ENCODE measurements at regions not wholly inside any gene's neighbourhood (a gene's known extent, or its start where the extent isn't known, plus 50 kb on each side); places are given as distances from the start of the nearest gene placed in this dataset.
"Not testable (repeated sequence)": the region's sequence is repeated elsewhere in the genome, so short reads cannot be mapped to it uniquely, and the experiment has no call there.

GRCh38 chr1:234820597-234820996 is 210.6 kb upstream of the IRF2BP2 start:
- CTCF ChIA-PET = interaction anchor here (1.1 kb wide), 1 partner anchor 12 kb away, joined by 3 read pairs; no protein-coding TSS in a partner anchor

DNA sequence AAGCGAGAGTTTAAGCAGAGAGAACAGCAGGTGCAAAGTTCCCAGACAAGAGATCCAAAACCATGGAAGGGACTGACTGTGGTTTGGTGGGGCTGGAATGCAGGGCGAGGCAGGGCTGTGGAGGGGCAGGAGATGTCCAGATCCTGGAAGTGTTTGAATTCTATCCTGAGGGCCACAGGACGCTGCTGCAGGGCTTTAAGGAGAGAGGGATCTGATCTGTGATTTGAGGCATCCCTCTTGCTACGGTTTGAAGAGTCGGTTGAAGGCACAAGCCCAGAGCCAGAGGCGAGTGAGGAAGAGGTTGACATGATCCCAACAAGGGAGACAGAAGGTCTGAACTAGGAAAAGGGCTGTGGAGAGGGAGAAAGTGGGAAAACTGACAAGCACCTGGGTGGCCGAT is 209.9 kb upstream of the IRF2BP2 start:
- H3K27me3 ChIP-seq (ENCODE audit: control insufficient read depth, insufficient read depth, low read length); POLR2A ChIA-PET; DNase-seq (ENCODE audit: low read depth); H3K4me3 ChIP-seq (ENCODE audit: low read depth, low read length); H3K36me3 ChIP-seq (ENCODE audit: control insufficient read depth, insufficient read depth, low read length); CTCF ChIA-PET: not testable (repeated sequence)

More at GRCh38 chr1:234820597-234820996, 210.6 kb upstream of the IRF2BP2 start:
- no peaks in the 10 kb centered on the region for H3K36me3 ChIP-seq (ENCODE audit: control insufficient read depth, insufficient read depth, low read length)
- H3K27me3 ChIP-seq (ENCODE audit: control insufficient read depth, insufficient read depth, low read length) = no peaks in the 10 kb centered on the region
- POLR2A ChIA-PET = no interaction called here
- TF ChIP-seq, protein P1, sequence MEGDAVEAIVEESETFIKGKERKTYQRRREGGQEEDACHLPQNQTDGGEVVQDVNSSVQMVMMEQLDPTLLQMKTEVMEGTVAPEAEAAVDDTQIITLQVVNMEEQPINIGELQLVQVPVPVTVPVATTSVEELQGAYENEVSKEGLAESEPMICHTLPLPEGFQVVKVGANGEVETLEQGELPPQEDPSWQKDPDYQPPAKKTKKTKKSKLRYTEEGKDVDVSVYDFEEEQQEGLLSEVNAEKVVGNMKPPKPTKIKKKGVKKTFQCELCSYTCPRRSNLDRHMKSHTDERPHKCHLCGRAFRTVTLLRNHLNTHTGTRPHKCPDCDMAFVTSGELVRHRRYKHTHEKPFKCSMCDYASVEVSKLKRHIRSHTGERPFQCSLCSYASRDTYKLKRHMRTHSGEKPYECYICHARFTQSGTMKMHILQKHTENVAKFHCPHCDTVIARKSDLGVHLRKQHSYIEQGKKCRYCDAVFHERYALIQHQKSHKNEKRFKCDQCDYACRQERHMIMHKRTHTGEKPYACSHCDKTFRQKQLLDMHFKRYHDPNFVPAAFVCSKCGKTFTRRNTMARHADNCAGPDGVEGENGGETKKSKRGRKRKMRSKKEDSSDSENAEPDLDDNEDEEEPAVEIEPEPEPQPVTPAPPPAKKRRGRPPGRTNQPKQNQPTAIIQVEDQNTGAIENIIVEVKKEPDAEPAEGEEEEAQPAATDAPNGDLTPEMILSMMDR (IDR thresholded peaks at IDR 0.05; ENCODE audit: insufficient read depth, low read depth, low read length) = no peak
- no peak overlapping the region for H3K4me3 ChIP-seq (ENCODE audit: low read depth, low read length)
- no peak for DNase-seq (ENCODE audit: low read depth)

- H3K36me3 ChIP-seq (ENCODE audit: control insufficient read depth, insufficient read depth, low read length); H3K27me3 ChIP-seq (ENCODE audit: control insufficient read depth, insufficient read depth, low read length); CTCF ChIA-PET; POLR2A ChIA-PET; H3K4me3 ChIP-seq (ENCODE audit: low read depth, low read length); DNase-seq (ENCODE audit: low read depth): not testable (repeated sequence)
Measured at GRCh38 chr1:234818040-234818387, 208.0 kb upstream of the IRF2BP2 start.

- H3K4me3 ChIP-seq (ENCODE audit: low read depth, low read length); H3K36me3 ChIP-seq (ENCODE audit: control insufficient read depth, insufficient read depth, low read length); POLR2A ChIA-PET; CTCF ChIA-PET; H3K27me3 ChIP-seq (ENCODE audit: control insufficient read depth, insufficient read depth, low read length): not testable (repeated sequence)
- DNase-seq (ENCODE audit: low read depth) = peak; percentile 8
Measured at GRCh38 chr1:234817313-234818039, 207.5 kb upstream of the IRF2BP2 start.

DNA sequence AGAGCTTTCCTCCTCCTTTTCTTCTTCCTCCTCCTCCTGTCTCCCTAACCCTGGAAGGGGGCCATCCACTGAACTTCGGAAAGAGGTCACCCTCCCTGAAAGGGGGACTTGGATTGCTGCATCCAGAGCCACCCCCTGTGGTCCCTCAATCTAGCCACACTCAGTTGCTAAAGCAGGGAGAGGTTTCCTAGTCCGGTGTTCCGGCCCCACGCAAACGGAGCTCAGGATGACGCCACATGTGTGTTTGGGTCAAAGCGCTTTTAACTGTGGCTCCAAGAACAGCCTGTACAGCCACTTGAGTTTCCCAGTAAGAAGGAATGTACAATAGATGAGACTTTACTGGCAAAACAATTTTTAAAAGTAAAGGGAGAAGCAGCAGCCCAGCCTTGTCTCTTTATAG is 206.9 kb upstream of the IRF2BP2 start:
- POLR2A ChIA-PET; DNase-seq (ENCODE audit: low read depth); CTCF ChIA-PET: not testable (repeated sequence)

DNA sequence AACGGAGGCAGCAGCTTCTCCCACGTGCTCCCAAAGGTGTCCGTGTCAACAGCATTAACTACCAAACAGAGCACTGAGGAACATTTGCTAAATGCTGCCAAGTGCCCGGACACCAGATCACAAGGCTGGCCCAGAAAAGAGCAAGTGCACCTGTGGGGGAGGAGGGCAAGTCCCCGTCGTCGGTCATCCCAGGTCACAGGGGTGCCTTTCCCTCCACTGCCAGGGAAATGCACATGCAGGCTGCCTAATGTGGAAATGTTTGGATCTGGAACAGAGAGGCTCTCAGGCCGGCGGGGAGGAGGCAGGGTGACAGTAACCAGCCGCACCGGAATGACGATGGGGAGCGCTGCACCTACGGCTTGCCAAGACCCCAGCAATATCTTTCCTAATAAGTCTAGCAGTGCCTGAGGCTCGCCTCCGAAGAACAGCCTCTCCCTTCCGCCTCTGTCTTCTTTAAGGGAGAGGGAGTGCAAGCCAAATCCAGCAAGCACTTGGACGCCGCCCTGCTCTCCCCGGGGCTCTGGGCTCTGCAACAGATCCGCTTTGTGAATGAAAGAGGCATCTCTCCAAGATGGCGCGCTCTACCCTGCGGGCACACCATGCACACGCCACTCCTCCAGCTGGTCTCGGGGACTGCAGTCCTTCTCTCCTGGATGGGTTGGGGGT is 206.3 kb upstream of the IRF2BP2 start:
- CTCF ChIA-PET; DNase-seq (ENCODE audit: low read depth); POLR2A ChIA-PET; H3K36me3 ChIP-seq (ENCODE audit: control insufficient read depth, insufficient read depth, low read length); H3K27me3 ChIP-seq (ENCODE audit: control insufficient read depth, insufficient read depth, low read length); H3K4me3 ChIP-seq (ENCODE audit: low read depth, low read length): not testable (repeated sequence)

More for the DNA sequence above, 206.9 kb upstream of the IRF2BP2 start:
- H3K36me3 ChIP-seq (ENCODE audit: control insufficient read depth, insufficient read depth, low read length); H3K27me3 ChIP-seq (ENCODE audit: control insufficient read depth, insufficient read depth, low read length); H3K4me3 ChIP-seq (ENCODE audit: low read depth, low read length): not testable (repeated sequence)

GRCh38 chr1:234815295-234815815 is 205.4 kb upstream of the IRF2BP2 start:
- H3K36me3 ChIP-seq (ENCODE audit: control insufficient read depth, insufficient read depth, low read length); H3K4me3 ChIP-seq (ENCODE audit: low read depth, low read length); CTCF ChIA-PET; POLR2A ChIA-PET; DNase-seq (ENCODE audit: low read depth); H3K27me3 ChIP-seq (ENCODE audit: control insufficient read depth, insufficient read depth, low read length): not testable (repeated sequence)

- H3K27me3 ChIP-seq (ENCODE audit: control insufficient read depth, insufficient read depth, low read length); CTCF ChIA-PET; POLR2A ChIA-PET; H3K4me3 ChIP-seq (ENCODE audit: low read depth, low read length); H3K36me3 ChIP-seq (ENCODE audit: control insufficient read depth, insufficient read depth, low read length); DNase-seq (ENCODE audit: low read depth): not testable (repeated sequence)
Measured at GRCh38 chr1:234814235-234814634, 204.3 kb upstream of the IRF2BP2 start.

DNA sequence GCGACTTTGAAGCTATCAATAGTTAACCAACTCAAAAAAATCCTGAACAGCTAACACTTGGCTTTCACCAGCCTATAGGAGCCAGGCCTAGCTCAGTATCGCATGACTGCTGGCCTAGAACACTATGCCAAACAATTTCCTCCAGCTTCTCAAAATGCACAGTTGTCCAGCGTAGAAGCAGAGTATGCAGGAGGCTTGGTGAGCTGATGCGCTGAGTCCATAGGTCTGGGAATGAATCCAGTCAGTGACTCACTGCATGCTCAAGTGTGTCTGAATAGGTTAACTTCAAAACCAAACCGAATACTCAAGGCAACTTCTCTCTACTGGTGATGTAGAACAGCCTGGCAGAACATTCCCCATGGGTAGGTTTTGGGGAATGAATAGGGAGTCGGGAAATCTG is 201.8 kb upstream of the IRF2BP2 start:
- H3K36me3 ChIP-seq (ENCODE audit: control insufficient read depth, insufficient read depth, low read length); POLR2A ChIA-PET; CTCF ChIA-PET; H3K4me3 ChIP-seq (ENCODE audit: low read depth, low read length); H3K27me3 ChIP-seq (ENCODE audit: control insufficient read depth, insufficient read depth, low read length): not testable (repeated sequence)
- DNase-seq (ENCODE audit: low read depth) = peak; percentile 43

DNA sequence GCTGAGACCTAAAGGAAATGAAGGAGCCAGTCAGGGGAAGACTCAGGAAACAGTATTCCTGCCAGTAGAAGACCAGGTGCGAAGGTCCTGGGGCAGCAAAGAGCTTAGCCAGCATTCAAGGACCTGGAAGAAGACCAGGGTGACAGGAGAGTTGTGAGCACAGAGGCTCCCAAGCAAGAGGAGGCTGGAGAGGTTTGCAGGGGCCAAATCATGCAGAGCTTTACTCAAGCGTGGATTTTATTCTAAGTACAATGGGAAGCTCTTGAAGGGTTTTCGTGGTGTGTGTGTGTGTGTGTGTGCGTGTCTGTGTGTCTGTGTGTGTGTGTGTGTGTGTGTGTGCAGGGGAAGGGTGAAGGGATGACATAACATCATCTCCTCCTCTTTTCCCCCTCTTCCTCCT is 200.7 kb upstream of the IRF2BP2 start:
- POLR2A ChIA-PET; H3K36me3 ChIP-seq (ENCODE audit: control insufficient read depth, insufficient read depth, low read length); H3K27me3 ChIP-seq (ENCODE audit: control insufficient read depth, insufficient read depth, low read length); CTCF ChIA-PET; H3K4me3 ChIP-seq (ENCODE audit: low read depth, low read length); DNase-seq (ENCODE audit: low read depth): not testable (repeated sequence)

DNA sequence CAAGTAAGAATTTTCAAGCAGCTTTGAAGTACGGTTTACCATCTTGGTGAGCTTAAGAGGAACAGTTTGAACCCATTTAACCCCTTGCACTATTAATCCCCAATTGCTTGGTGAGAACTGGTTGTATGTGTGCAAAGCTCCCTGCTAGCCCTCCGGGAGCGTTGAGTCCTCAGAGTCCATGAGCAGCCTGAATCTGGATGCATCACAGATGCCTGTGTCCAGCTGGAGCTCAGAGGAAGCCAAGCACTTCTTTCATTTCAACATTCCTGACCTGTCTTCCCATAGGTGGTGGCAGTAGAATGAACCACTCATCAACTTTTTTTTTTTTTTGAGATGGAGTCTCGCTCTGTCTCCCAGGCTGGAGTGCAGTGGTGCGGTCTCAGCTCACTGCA is 199.9 kb upstream of the IRF2BP2 start:
- CTCF ChIA-PET; DNase-seq (ENCODE audit: low read depth); H3K27me3 ChIP-seq (ENCODE audit: control insufficient read depth, insufficient read depth, low read length); POLR2A ChIA-PET; H3K36me3 ChIP-seq (ENCODE audit: control insufficient read depth, insufficient read depth, low read length); H3K4me3 ChIP-seq (ENCODE audit: low read depth, low read length): not testable (repeated sequence)

Data from BJ (cell line).